HG02759 (cell line): ENCODE measurements at regions not wholly inside any gene's neighbourhood (a gene's known extent, or its start where the extent isn't known, plus 50 kb on each side); places are given as distances from the start of the nearest gene placed in this dataset.

Source experiments
- ATAC-seq: cut with Tn5 transposase; IDR thresholded peaks from one replicate; pipeline ENCODE4 v1.9.1; 2021; ENCODE audit warnings: mild to moderate bottlenecking, moderate library complexity; ENCODE audit not compliant: unreplicated experiment

GRCh38 chr5:7955476-7955875, 86.5 kb downstream of the MTRR start:
- no peak for ATAC-seq

DNA sequence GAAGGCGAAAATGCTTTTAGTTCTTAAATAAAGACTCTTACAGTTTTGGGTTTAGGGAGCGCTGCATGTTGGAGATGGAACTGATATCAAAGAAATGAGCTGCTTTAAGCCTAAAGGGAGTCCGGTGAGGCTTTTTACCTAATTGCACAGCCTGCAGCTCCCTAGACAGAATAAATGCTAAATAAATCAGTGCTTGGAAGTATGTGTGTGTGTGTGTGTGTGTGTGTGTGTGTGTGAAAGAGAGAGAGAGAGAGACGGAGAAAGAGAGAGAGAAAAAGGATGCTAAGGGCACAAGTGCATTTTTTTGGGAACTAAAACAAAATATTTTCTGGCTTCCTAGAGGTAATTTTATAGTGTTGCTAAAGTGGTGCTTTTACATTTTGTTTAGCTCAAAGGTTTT, 88.4 kb downstream of the MTRR start:
- no peak for ATAC-seq

DNA sequence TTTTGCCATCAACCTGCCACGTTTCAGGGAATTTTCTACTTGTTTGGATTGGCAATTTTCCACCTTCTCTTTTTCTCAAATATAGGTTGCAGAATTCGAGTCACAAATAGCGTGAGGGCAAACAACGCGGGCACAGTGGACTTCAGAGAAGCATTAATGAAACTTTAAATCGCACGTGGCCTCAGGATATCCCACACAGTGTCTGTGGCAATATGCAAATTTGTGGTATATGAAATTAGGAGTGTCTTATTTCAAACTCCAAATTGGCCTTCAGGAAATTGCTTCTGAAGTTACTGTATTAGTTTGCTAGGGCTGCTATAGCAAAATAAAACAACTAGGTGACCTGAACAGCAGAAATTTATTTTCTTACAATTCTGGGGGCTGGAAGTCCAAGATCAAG, 91.2 kb downstream of the MTRR start:
- no peak for ATAC-seq

DNA sequence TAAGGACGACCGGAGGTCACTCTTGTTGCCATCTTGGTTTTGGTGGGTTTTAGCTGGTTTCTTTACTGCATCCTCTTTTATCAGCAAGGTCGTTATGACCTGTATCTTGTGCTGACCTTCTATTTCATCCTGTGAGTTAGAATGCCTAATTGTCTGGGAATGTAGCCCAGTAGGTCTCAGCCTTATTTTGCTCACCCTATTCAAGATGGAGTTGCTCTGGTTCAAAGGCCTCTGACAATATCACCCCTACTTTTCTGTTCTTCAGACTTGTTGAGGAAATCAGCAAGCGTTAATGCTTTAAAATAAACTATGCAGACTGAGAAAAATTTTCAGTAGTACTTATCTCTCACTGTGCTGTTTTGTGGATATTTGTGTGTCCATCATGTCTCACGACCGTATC, 92.6 kb downstream of the MTRR start:
- ATAC-seq = no peak

DNA sequence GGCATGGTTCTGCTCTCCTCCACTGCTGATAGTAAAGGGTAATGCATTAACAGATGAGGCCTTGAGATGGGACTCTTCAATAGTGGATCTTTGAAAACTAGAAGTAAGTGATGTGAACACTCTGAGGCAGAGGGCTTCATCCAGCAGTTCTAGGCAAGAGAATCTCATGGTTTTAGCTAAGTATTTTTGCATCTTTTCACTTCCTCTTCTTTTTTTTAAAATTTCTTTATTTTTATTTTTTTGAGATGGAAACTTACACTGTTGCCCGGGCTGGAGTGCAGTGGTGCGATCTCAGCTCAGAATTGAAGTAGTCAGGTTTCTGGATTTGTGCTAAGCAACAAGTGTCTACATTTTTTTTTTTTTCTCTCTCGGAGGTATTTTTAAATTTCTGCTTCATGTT, 101.9 kb downstream of the MTRR start:
- ATAC-seq = peak; percentile 74

- ATAC-seq = no peak
Measured at GRCh38 chr5:7976411-7977190, 107.7 kb downstream of the MTRR start.

DNA sequence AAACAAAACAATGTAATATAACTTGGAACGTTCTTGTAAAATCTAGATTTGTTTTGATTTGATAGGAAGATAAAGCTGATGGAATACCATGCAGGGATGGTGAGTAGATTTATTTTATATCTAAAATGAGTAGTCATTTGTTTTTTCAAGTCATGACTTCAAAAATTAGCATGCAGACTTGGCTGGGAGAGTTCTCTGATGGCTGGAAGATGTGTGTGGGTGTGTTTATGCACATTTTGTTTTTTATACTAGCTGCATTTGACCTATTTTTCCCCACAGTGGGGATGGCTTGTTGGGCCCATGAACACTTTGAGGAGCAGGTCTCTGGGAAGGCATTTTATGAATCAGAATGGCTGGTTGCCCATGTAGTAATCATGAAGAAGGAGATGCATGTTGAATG, 109.2 kb downstream of the MTRR start:
- no peak for ATAC-seq

GRCh38 chr5:7978991-7979390, 110.0 kb downstream of the MTRR start:
- ATAC-seq = no peak

- ATAC-seq = no peak
Measured at GRCh38 chr5:7980881-7981280, 111.9 kb downstream of the MTRR start.

- ATAC-seq = no peak
Measured at GRCh38 chr5:7983433-7983832, 114.5 kb downstream of the MTRR start.

- ATAC-seq = no peak
Measured at GRCh38 chr5:7991125-7991821, 122.3 kb downstream of the MTRR start.

DNA sequence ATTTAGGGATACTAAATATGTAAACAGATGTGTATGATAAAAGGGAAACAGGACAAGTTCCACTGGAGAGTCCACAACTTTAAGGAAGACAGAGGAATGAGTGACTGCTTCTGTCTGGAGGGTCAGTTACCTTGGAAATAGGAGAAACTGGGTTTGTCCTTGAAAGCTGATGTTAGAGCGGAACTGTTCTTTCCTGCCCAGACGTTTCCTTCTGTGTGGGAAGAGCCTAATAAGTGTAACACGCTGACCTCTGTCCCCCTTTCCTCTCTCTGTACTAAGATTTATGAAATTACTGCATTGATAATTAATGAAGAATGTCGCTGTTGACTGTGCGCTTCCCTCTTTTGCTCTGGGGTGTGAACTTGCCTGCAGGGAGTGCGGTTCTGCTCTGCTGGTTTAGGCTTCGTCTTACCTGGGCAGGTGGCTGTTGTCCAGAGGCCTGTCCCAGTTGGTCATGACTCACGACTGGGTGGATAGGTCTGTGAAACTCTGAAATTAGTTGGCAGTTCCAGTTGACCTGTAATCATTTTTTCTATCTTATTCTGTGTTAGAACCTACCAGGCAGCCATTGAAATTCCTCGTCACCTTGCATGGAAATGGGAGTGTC, 126.8 kb downstream of the MTRR start:
- ATAC-seq = no peak

GRCh38 chr5:8005416-8005815, 136.5 kb downstream of the MTRR start:
- no peak for ATAC-seq

- ATAC-seq = no peak
Measured at GRCh38 chr5:8012131-8012977, 143.4 kb downstream of the MTRR start.

DNA sequence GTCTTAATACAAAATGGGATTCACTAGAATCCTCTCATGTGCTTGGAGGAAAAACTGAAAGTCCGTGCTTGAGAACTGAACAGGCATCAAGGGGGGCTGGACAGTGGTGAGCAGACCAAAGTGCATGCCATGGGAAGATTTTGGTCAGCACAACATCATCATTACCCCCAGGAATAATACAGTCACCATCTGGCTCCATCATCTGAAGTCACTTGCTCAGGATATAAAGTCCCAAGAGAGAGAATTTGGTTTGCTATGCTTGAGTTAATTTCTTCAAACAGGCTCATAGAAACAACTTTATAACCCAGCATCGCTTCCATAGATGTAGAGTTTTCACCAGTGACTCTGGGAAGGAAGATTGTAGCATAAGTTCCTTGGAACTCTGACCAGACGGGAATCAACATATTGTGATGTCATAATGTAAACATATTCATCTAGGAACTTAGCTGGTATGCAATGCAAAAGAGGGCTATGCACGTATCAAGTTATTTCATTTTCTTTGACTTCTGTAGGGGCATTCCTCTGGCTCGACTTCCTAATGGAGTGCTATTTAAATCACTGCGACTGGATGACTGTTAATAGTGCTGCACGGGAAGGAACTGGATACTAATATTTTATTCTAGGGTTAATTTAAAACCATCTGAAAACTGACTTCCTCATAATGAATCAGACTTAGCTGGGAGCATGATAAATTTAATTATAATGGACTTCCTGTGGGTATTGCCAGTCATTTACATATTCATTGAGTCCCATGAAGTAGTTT, 145.2 kb downstream of the MTRR start:
- no peak for ATAC-seq

DNA sequence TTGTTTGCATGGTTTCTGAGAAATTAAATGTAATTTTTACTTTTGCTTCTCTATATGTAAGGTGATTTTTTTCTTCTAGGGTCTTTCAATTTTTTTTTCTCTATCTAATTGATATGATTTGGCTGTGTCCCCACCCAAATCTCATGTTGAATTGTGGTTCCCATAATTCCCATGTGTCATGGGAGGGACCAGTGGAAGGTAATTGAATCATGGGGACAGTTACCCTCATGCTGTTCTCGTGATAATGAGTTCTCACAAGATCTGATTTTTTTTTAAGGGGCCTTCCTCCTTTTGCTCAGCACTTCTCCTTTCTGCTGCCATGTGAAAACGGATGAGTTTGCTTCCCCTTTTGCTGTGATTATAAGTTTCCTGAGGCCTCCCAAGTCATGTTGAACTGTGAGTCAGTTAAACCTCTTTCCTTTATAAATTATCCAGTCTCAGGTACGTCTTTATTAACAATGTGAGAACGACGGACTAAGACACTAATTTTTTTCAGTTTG, 150.8 kb downstream of the MTRR start:
- ATAC-seq = peak; percentile 52

GRCh38 chr5:8020861-8021514, 152.0 kb downstream of the MTRR start:
- no peak for ATAC-seq

- no peak for ATAC-seq
Measured at GRCh38 chr5:8028243-8028642, 159.3 kb downstream of the MTRR start.

- ATAC-seq = no peak
Measured at GRCh38 chr5:8033261-8033660, 164.3 kb downstream of the MTRR start.

DNA sequence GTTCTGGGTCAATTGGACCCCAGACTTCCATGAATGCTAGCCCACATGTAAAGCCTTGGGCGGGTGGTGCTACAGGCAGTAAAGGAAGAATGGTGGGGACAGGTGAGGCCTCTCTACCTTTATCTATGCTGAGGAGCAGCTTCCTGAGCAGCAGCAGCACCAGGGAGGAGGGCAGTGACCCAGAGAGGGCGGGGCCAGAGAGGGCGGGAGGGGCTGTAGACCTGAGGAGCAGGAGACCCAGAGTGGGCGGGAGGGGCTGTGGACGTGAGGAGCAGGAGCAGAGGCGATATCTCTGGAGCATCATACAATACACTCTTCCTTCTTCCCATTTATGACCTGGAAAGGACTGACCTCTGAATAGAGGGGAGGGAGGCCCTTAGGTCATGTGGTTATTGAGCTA, 165.9 kb downstream of the MTRR start:
- no peak for ATAC-seq
